MM.1S (cell line): ENCODE measurements at regions not wholly inside any gene's neighbourhood (a gene's known extent, or its start where the extent isn't known, plus 50 kb on each side); places are given as distances from the start of the nearest gene placed in this dataset.
"Not testable (repeated sequence)": the region's sequence is repeated elsewhere in the genome, so short reads cannot be mapped to it uniquely, and the experiment has no call there.

Source experiments
- DNase-seq: peaks from one replicate; pipeline ENCODE4 v3.0.0-alpha.2; 2015
- H2AFZ ChIP-seq: fragments of 300-600 bp; sonication (generic); 2 replicates; pipeline ENCODE4 v1.6.0; 2016; ENCODE audit warnings: antibody characterized with exemption, low read length
- H3F3A ChIP-seq: fragments of 300-600 bp; sonication (generic); 2 replicates; pipeline ENCODE4 v1.6.1; 2016; ENCODE audit warnings: mild to moderate bottlenecking, antibody characterized with exemption, low read length, moderate library complexity, mixed read lengths; ENCODE audit not compliant: insufficient read depth
- H3K27ac ChIP-seq: fragments of 300-600 bp; sonication (generic); 2 replicates; pipeline ENCODE4 v1.5.1; 2016; ENCODE audit warnings: mild to moderate bottlenecking, low read length
- H3K27me3 ChIP-seq: fragments of 300-600 bp; sonication (generic); replicated peaks from 2 replicates; pipeline ENCODE4 v1.6.0; 2016; ENCODE audit warnings: low read length; ENCODE audit not compliant: insufficient read depth
- H3K36me3 ChIP-seq: fragments of 300-600 bp; sonication (generic); replicated peaks from 2 replicates; pipeline ENCODE4 v1.6.1; 2016; ENCODE audit warnings: mild to moderate bottlenecking, low read length, mixed read lengths; ENCODE audit not compliant: insufficient read depth
- H3K4me1 ChIP-seq: fragments of 300-600 bp; sonication (generic); 2 replicates; pipeline ENCODE4 v1.6.1; 2016; ENCODE audit warnings: low read length, mixed read lengths
- H3K4me2 ChIP-seq: fragments of 300-600 bp; sonication (generic); 2 replicates; pipeline ENCODE4 v1.6.0; 2016; ENCODE audit warnings: low read depth, low read length
- H3K4me3 ChIP-seq: fragments of 300-600 bp; sonication (generic); 2 replicates; pipeline ENCODE4 v1.5.1; 2016; ENCODE audit warnings: low read length, mixed read lengths
- H3K79me2 ChIP-seq: fragments of 300-600 bp; sonication (generic); 2 replicates; pipeline ENCODE4 v1.6.1; 2016; ENCODE audit warnings: mixed run types, low read length, mixed read lengths
- H3K9ac ChIP-seq: fragments of 300-600 bp; sonication (generic); 2 replicates; pipeline ENCODE4 v1.6.1; 2016; ENCODE audit warnings: low read length, mixed read lengths
- H3K9me2 ChIP-seq: fragments of 300-600 bp; sonication (generic); replicated peaks from 2 replicates; pipeline ENCODE4 v1.6.1; 2016; ENCODE audit warnings: mild to moderate bottlenecking, low read length, mixed read lengths; ENCODE audit not compliant: insufficient read depth
- H3K9me3 ChIP-seq: fragments of 300-600 bp; sonication (generic); replicated peaks from 2 replicates; pipeline ENCODE4 v1.6.1; 2016; ENCODE audit warnings: mild to moderate bottlenecking, low read length, mixed read lengths; ENCODE audit not compliant: insufficient read depth
- H4K20me1 ChIP-seq: fragments of 300-600 bp; sonication (generic); 2 replicates; pipeline ENCODE4 v1.6.1; 2016; ENCODE audit warnings: mild to moderate bottlenecking, low read length, moderate library complexity, mixed read lengths; ENCODE audit not compliant: insufficient read depth
- CTCF ChIP-seq: fragments of 300-600 bp; sonication (generic); IDR thresholded peaks from 2 replicates; pipeline ENCODE4 v1.5.1; 2016; ENCODE audit warnings: antibody characterized with exemption, low read length, mixed read lengths
- EZH2 ChIP-seq: fragments of 300-600 bp; sonication (generic); optimal IDR thresholded peaks from 2 replicates; pipeline ENCODE3; 2017; ENCODE audit warnings: low read depth, mild to moderate bottlenecking, antibody characterized with exemption, low read length, mixed read lengths
- EZH2phosphoT487 ChIP-seq: fragments of 300-600 bp; sonication (generic); IDR thresholded peaks from 2 replicates; pipeline ENCODE4 v1.6.1; 2018; ENCODE audit warnings: antibody characterized with exemption, low read length

GRCh38 chr7:51551070-51551469 is 234.5 kb upstream of the COBL start:
- Histone ChIP-seq H3K79me2 (no peaks in the 10 kb centered on the region), H3K4me1 (no peaks in the 10 kb centered on the region), H3K9me3 (no peaks in the 10 kb centered on the region), H3K9me2 (no peaks in the 10 kb centered on the region), H3K27ac (no peak overlapping the region), H3F3A (no peaks in the 10 kb centered on the region), H4K20me1 (no peaks in the 10 kb centered on the region), H3K4me2 (no peak overlapping the region), H3K4me3 (no peak overlapping the region), H3K36me3 (no peaks in the 10 kb centered on the region), H2AFZ (no peak overlapping the region), H3K9ac (no peak overlapping the region), H3K27me3 (no peaks in the 10 kb centered on the region)
- DNase-seq = no peak
- TF ChIP-seq CTCF (no peak), EZH2 (no peak), EZH2phosphoT487 (no peak)

GRCh38 chr7:51545131-51545530 is 228.5 kb upstream of the COBL start:
- no peak overlapping the region for H3K9ac ChIP-seq
- no peak for DNase-seq
- no peaks in the 10 kb centered on the region for H3F3A ChIP-seq
- no peaks in the 10 kb centered on the region for H4K20me1 ChIP-seq
- no peaks in the 10 kb centered on the region for H3K9me3 ChIP-seq
- no peaks in the 10 kb centered on the region for H3K79me2 ChIP-seq
- no peaks in the 10 kb centered on the region for H3K4me1 ChIP-seq
- no peak overlapping the region for H2AFZ ChIP-seq
- H3K4me2 ChIP-seq = no peak overlapping the region
- TF ChIP-seq EZH2 = no peak
- H3K27me3 ChIP-seq = no peaks in the 10 kb centered on the region
- H3K27ac ChIP-seq = no peak overlapping the region
- H3K9me2 ChIP-seq = no peaks in the 10 kb centered on the region
- H3K4me3 ChIP-seq = no peak overlapping the region
- no peaks in the 10 kb centered on the region for H3K36me3 ChIP-seq

- TF ChIP-seq EZH2 (no peak), CTCF (no peak), EZH2phosphoT487 (no peak)
- no peaks in the 10 kb centered on the region for H4K20me1 ChIP-seq
- H3K79me2 ChIP-seq = no peaks in the 10 kb centered on the region
- no peak overlapping the region for H3K27ac ChIP-seq
- no peaks in the 10 kb centered on the region for H3K9me3 ChIP-seq
- H3K4me1 ChIP-seq = no peaks in the 10 kb centered on the region
- no peak for DNase-seq
- H3K9me2 ChIP-seq = no peaks in the 10 kb centered on the region
- H3K27me3 ChIP-seq = no peaks in the 10 kb centered on the region
- H3K9ac ChIP-seq = no peak overlapping the region
- no peak overlapping the region for H2AFZ ChIP-seq
- no peak overlapping the region for H3K4me3 ChIP-seq
- H3F3A ChIP-seq = no peaks in the 10 kb centered on the region
- H3K4me2 ChIP-seq = no peak overlapping the region
- H3K36me3 ChIP-seq = no peaks in the 10 kb centered on the region
Observed at GRCh38 chr7:51543801-51544553, 227.4 kb upstream of the COBL start.

GRCh38 chr7:51540906-51541305 is 224.3 kb upstream of the COBL start:
- H3K79me2 ChIP-seq, H3K4me2 ChIP-seq, H3K27ac ChIP-seq, H3K9ac ChIP-seq, H3K36me3 ChIP-seq, H3K4me1 ChIP-seq, H3K9me3 ChIP-seq, DNase-seq, H3K27me3 ChIP-seq, H2AFZ ChIP-seq, H3F3A ChIP-seq, H3K9me2 ChIP-seq, H3K4me3 ChIP-seq, H4K20me1 ChIP-seq: not testable (repeated sequence)
